HFFc6 (cell line): ENCODE measurements at regions not wholly inside any gene's neighbourhood (a gene's known extent, or its start where the extent isn't known, plus 50 kb on each side); places are given as distances from the start of the nearest gene placed in this dataset.
A peak's percentile ranks its signal among the peaks of the same experiment; 100 is the strongest.

Experiments
- DNase-seq: peaks from one replicate; pipeline ENCODE4 v3.0.0-alpha.2; 2018
- H3K27ac Mint-ChIP-seq: 2 replicates; pipeline ENCODE4 v1.8.0; 2020; ENCODE audit warnings: mild to moderate bottlenecking, mixed read lengths
- H3K27me3 Mint-ChIP-seq: 2 replicates; pipeline ENCODE4 v1.8.0; 2021; ENCODE audit warnings: mild to moderate bottlenecking, moderate library complexity, mixed read lengths; ENCODE audit not compliant: insufficient read depth
- H3K36me3 Mint-ChIP-seq: 2 replicates; pipeline ENCODE4 v1.8.0; 2021; ENCODE audit warnings: low read depth, mixed read lengths
- H3K4me1 Mint-ChIP-seq: 2 replicates; pipeline ENCODE4 v1.8.0; 2020; ENCODE audit warnings: low read depth, mixed read lengths
- H3K4me3 Mint-ChIP-seq: 2 replicates; pipeline ENCODE4 v1.8.0; 2020; ENCODE audit warnings: mild to moderate bottlenecking, moderate library complexity, mixed read lengths
- H3K9me3 Mint-ChIP-seq: 2 replicates; pipeline ENCODE4 v1.8.0; 2020; ENCODE audit warnings: mild to moderate bottlenecking, mixed read lengths
- TF ChIP-seq, protein P1 (sequence below): fragments of 200-600 bp; sonication (generic); IDR thresholded peaks from 2 replicates; pipeline ENCODE4 v1.5.0; 2021; ENCODE audit warnings: antibody characterized with exemption, mild to moderate bottlenecking

DNA sequence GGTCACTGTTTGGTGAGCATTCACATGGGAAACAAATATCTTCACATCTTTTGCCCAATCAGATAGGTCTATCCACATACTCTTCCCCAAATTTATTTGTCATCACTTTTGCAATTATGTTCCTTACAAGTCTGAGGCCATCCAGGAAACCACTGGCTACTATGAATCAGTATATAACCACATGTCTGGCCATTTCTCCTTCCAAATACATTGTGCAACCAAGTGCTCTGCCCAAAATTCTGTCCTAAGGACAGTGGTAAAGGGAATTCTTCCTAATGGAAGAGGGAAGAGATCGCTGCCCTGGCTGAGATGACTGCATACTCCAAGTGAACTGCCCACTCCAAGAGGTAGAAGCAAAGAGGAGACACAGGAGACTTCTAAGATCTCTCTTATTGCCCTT is 148.9 kb upstream of the MAX start:
- peak; percentile 84 for DNase-seq
- TF ChIP-seq, protein P1, sequence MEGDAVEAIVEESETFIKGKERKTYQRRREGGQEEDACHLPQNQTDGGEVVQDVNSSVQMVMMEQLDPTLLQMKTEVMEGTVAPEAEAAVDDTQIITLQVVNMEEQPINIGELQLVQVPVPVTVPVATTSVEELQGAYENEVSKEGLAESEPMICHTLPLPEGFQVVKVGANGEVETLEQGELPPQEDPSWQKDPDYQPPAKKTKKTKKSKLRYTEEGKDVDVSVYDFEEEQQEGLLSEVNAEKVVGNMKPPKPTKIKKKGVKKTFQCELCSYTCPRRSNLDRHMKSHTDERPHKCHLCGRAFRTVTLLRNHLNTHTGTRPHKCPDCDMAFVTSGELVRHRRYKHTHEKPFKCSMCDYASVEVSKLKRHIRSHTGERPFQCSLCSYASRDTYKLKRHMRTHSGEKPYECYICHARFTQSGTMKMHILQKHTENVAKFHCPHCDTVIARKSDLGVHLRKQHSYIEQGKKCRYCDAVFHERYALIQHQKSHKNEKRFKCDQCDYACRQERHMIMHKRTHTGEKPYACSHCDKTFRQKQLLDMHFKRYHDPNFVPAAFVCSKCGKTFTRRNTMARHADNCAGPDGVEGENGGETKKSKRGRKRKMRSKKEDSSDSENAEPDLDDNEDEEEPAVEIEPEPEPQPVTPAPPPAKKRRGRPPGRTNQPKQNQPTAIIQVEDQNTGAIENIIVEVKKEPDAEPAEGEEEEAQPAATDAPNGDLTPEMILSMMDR: no peak
- no peaks in the 10 kb centered on the region; the same call in 1 of the 2 replicates for H3K27me3 Mint-ChIP-seq
- H3K27ac Mint-ChIP-seq: no peak overlapping the region
- no peaks in the 10 kb centered on the region for H3K9me3 Mint-ChIP-seq
- H3K36me3 Mint-ChIP-seq: no peaks in the 10 kb centered on the region
- H3K4me3 Mint-ChIP-seq: no peak overlapping the region
- H3K4me1 Mint-ChIP-seq: peaks cover 51% of the 10 kb centered on the region

DNA sequence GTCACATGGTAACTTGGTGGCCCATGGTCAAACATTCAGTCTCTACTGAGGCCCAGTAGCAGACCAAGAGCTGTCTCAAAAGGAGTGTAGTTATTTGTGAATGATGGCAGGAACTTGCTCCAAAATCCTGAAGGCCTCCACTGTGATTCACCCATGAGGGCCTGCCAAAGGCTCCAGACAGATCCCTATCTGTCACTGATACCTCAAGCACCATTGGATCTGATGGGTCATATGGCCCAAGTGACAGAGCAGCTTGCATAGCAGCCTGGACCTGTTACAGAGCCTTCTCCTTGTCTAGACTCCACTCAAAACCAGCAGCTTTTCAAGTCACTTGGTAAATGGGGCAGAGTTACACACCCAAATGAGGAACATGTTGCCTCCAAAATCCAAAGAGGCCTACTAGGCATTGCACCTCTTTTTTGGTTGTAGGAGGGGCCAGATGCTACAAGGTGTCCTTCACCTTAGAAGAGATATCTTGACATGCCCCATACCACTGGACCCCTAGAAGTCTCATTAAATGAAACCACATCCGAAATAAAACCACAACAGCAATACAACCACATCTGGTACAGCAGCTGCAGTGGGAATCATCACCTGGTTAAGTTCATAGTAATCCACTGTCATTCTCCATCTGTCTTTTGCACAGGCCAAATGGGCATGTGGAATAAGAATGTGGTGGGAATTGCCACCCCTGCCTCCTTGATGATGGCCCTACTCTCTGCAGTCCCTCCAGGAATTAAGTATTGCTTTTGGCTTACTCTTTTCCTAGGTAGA is 150.4 kb upstream of the MAX start:
- no peak overlapping the region for H3K27ac Mint-ChIP-seq
- no peak overlapping the region for H3K4me3 Mint-ChIP-seq
- peaks cover 65% of the 10 kb centered on the region for H3K4me1 Mint-ChIP-seq
- no peaks in the 10 kb centered on the region for H3K36me3 Mint-ChIP-seq
- TF ChIP-seq, protein P1: no peak
- H3K9me3 Mint-ChIP-seq: no peaks in the 10 kb centered on the region
- H3K27me3 Mint-ChIP-seq: no peaks in the 10 kb centered on the region; the same call in 1 of the 2 replicates
- DNase-seq: peak; percentile 63

DNA sequence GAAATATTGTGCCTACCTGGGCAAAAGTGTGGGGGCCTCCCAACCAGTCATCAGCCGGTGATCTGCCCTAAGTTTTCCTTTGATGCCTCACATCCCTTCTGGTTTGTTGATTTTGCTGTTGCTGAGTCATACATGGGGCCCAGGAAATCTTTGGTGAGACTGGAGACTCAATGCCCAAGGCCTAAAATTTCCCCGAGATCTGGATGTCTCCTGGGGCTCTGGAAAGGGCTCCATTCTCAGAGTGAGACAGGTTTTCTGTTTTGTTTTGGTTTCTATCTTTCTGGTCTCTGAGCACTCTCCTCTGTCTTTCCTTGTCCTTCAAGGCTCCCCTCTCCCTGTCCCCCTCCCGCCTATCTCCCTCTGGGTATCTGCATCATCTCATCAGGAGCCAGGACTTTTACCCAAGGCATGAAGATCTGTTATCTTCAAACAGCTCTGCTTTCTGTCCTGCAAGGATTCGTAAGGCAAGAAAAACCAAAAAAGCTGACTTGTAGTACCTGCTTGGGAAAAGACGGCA is 152.8 kb upstream of the MAX start:
- H3K9me3 Mint-ChIP-seq: peaks cover 4% of the 10 kb centered on the region
- peaks cover 90% of the 10 kb centered on the region for H3K4me1 Mint-ChIP-seq
- peak; percentile 82 for DNase-seq
- peak overlapping the region; percentile 52 for H3K4me3 Mint-ChIP-seq
- peak overlapping the region; percentile 85 for H3K27ac Mint-ChIP-seq
- no peaks in the 10 kb centered on the region; the same call in none of the 2 replicates for H3K27me3 Mint-ChIP-seq
- H3K36me3 Mint-ChIP-seq: peaks cover 15% of the 10 kb centered on the region
- TF ChIP-seq, protein P1: no peak

DNA sequence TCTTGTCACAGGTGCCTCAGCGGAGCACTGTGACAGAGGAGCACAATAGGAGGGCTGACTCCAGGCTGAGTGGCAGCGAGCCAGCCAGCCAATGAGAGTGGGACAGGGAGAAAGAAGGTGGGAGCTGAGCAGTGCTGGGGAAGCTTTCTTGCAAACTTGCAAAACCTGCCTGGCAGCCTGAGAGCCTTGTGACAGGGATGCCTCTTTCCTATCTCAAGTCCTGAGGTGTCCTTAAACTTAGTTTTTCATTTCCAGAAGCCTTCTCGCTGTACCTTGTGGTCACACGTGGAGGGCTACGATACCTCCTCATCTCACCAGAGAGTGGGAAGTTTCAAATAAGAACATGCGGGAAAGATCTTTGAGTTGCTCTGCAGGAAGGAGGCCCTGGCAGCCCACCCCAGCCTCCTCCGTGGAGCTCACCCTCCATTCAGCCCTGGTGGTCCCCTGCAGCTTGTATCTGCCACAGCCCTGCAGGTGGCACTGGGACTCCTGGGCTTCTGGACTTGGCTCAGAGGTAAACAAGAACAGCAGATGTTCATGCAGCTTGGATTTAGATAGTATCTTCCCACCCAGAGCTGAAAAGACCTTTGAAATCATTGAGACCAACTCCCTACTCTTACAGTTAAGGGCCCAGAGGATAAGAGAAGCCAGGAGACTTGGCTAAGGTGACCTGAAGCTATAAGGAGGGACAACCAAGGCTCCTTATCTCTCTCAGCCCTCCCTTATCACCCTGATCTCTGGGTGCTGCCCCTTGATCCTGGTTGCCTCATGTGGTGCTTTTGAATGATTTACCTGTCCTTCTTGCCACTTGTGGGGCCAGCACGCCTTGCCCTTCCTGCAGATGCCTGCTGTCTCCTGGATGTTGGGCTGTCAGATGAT is 153.5 kb upstream of the MAX start:
- peaks cover 3% of the 10 kb centered on the region for H3K27me3 Mint-ChIP-seq
- peaks cover 4% of the 10 kb centered on the region for H3K9me3 Mint-ChIP-seq
- DNase-seq: no peak
- H3K4me3 Mint-ChIP-seq: peak overlapping the region; percentile 52
- H3K4me1 Mint-ChIP-seq: peaks cover 97% of the 10 kb centered on the region
- TF ChIP-seq, protein P1: no peak
- peaks cover 16% of the 10 kb centered on the region for H3K36me3 Mint-ChIP-seq
- peak overlapping the region; percentile 85 for H3K27ac Mint-ChIP-seq

DNA sequence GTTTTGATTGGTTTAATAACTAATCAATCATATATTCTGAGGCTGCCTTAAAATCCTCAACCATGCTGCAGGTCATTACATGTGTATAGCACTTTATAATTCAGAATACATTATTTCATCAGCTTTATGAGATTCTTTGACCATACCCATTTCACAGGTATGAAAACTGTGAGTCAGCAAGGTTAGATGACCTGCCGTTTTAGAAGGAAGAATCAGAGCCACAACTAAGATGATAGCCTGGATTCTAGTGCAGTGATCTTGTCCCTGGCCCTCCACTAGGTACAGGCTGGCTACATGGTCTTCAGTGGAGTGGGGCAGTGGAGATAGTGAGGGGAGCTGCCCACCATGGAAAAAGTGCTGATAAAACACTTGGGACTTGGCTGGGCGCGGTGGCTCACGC is 154.4 kb upstream of the MAX start:
- peaks cover 3% of the 10 kb centered on the region for H3K27me3 Mint-ChIP-seq
- TF ChIP-seq, protein P1: no peak
- H3K4me1 Mint-ChIP-seq: peaks cover 97% of the 10 kb centered on the region
- no peak overlapping the region for H3K27ac Mint-ChIP-seq
- H3K36me3 Mint-ChIP-seq: peaks cover 24% of the 10 kb centered on the region
- no peak overlapping the region for H3K4me3 Mint-ChIP-seq
- peaks cover 13% of the 10 kb centered on the region for H3K9me3 Mint-ChIP-seq
- no peak for DNase-seq
